Prostate gland (tissue), 2 donors: ENCODE measurements at regions not wholly inside any gene's neighbourhood (a gene's known extent, or its start where the extent isn't known, plus 50 kb on each side); places are given as distances from the start of the nearest gene placed in this dataset.

Experiments
- POLR2A ChIP-seq: fragments of 450-650 bp; IDR thresholded peaks from one replicate; pipeline ENCODE4 v1.6.1; 2016; ENCODE audit warnings: antibody characterized with exemption, mild to moderate bottlenecking
- TF ChIP-seq, protein P1 (sequence below), 4 experiments: fragments of 200-600 bp in 2 of 4; fragments of 450-650 bp in 2 of 4; sonication (generic) in 2 of 4; IDR thresholded peaks; 1 replicate in 3 of 4; 2 replicates in 1 of 4; pipeline ENCODE4 v1.5.1; 2016 to 2019; ENCODE audit warnings: antibody characterized with exemption in 4 of 4, mild to moderate bottlenecking in 2 of 4, moderate library complexity in 2 of 4

DNA sequence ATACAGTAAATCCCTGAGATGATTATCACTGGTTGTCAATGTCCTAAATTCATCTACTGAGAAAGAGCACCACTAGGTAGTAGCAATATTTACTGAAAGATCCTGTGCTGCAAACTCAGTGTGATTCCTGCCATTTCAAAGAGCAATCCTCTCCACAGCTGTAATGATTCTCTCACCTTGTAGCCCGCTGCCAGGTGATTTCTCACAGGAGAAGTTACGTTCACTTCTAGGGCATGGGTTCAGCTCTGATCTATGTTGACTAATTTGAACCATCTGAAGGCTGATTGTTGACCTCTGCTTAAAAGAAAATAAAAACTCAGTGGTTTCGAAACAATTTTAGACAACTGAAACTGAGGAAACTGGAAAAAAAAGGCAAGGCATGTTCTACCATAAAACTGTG, 197.0 kb downstream of the FAT4 start:
- TF ChIP-seq, protein P1, sequence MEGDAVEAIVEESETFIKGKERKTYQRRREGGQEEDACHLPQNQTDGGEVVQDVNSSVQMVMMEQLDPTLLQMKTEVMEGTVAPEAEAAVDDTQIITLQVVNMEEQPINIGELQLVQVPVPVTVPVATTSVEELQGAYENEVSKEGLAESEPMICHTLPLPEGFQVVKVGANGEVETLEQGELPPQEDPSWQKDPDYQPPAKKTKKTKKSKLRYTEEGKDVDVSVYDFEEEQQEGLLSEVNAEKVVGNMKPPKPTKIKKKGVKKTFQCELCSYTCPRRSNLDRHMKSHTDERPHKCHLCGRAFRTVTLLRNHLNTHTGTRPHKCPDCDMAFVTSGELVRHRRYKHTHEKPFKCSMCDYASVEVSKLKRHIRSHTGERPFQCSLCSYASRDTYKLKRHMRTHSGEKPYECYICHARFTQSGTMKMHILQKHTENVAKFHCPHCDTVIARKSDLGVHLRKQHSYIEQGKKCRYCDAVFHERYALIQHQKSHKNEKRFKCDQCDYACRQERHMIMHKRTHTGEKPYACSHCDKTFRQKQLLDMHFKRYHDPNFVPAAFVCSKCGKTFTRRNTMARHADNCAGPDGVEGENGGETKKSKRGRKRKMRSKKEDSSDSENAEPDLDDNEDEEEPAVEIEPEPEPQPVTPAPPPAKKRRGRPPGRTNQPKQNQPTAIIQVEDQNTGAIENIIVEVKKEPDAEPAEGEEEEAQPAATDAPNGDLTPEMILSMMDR (IDR thresholded peaks at IDR 0.05) = no peak
- TF ChIP-seq POLR2A = no peak
